LNCaP clone FGC (cell line): ENCODE measurements at regions not wholly inside any gene's neighbourhood (a gene's known extent, or its start where the extent isn't known, plus 50 kb on each side); places are given as distances from the start of the nearest gene placed in this dataset.

Experiments used
- DNase-seq: peaks from one replicate; pipeline ENCODE4 v3.0.0-alpha.2; 2011; ENCODE audit warnings: low read depth
- H3K4me3 ChIP-seq: 2 replicates; pipeline ENCODE4 v1.5.1; 2011; ENCODE audit warnings: mild to moderate bottlenecking, low read depth, low read length, control low read depth
- CTCF ChIP-seq: IDR thresholded peaks from 2 replicates; pipeline ENCODE4 v1.5.1; 2012; ENCODE audit warnings: mild to moderate bottlenecking; ENCODE audit not compliant: control insufficient read depth, insufficient read depth; ENCODE audit errors: extremely low read depth

GRCh38 chr5:81805086-81805485 lies 54.2 kb upstream of the SSBP2 start:
- TF ChIP-seq CTCF: no peak
- H3K4me3 ChIP-seq: no peak overlapping the region
- no peak for DNase-seq

- TF ChIP-seq CTCF: no peak
- no peak overlapping the region for H3K4me3 ChIP-seq
- DNase-seq: no peak
Observed at GRCh38 chr5:81803812-81804211, 52.9 kb upstream of the SSBP2 start.

GRCh38 chr5:81802625-81803024 lies 51.7 kb upstream of the SSBP2 start:
- no peak for TF ChIP-seq CTCF
- DNase-seq: no peak
- H3K4me3 ChIP-seq: no peak overlapping the region

- TF ChIP-seq CTCF: no peak
- H3K4me3 ChIP-seq: no peak overlapping the region
- no peak for DNase-seq
Observed at GRCh38 chr5:81802020-81802419, 51.1 kb upstream of the SSBP2 start.

GRCh38 chr5:81800797-81801196 lies 49.9 kb upstream of the SSBP2 start:
- DNase-seq: no peak
- TF ChIP-seq CTCF: no peak
- H3K4me3 ChIP-seq: no peak overlapping the region
